Upper lobe of left lung (tissue), 6 donors: ENCODE measurements at regions not wholly inside any gene's neighbourhood (a gene's known extent, or its start where the extent isn't known, plus 50 kb on each side); places are given as distances from the start of the nearest gene placed in this dataset.

ENCODE experiments used
- ATAC-seq, 2 donors: fragments of 200-7000 bp; cut with Tn5 transposase; one replicate each; pipeline ENCODE4 v1.9.1; 2022; ENCODE audit warnings: mild to moderate bottlenecking in 2 of 2, moderate library complexity in 2 of 2; ENCODE audit not compliant: low FRiP score in 2 of 2
- DNase-seq, 2 donors: peaks; one replicate each; pipeline ENCODE4 v3.0.0-alpha.2; 2019 to 2020
- H3K27ac ChIP-seq, 4 donors: fragments of 200-600 bp; sonication (generic); one replicate each; pipeline ENCODE4 v1.5.1; 2016 to 2019
- H3K27me3 ChIP-seq, 4 donors: fragments of 200-600 bp; sonication (generic); one replicate each; pipeline ENCODE4 v1.5.1; 2017 to 2019
- H3K36me3 ChIP-seq, 4 donors: fragments of 200-600 bp; sonication (generic); one replicate each; pipeline ENCODE4 v1.5.1; 2016 to 2019
- H3K4me1 ChIP-seq, 4 donors: fragments of 200-600 bp; sonication (generic); one replicate each; pipeline ENCODE4 v1.5.1; 2018 to 2019
- H3K4me3 ChIP-seq, 4 donors: fragments of 200-600 bp; sonication (generic); one replicate each; pipeline ENCODE4 v1.5.1; 2017 to 2019; ENCODE audit warnings: mild to moderate bottlenecking in 2 of 4, moderate library complexity in 1 of 4
- H3K9me3 ChIP-seq, 4 donors: fragments of 200-600 bp; sonication (generic); one replicate each; pipeline ENCODE4 v1.5.1; 2018 to 2019
- CTCF ChIP-seq, 6 experiments: fragments of 450-650 bp in 4 of 6; fragments of 200-600 bp in 2 of 6; sonication (generic) in 2 of 6; IDR thresholded peaks; one replicate each; pipeline ENCODE4 v1.5.1; 2016 to 2019; ENCODE audit warnings: antibody characterized with exemption in 6 of 6
- EP300 ChIP-seq, 4 donors: sonication (generic); formaldehyde crosslinking; IDR thresholded peaks; one replicate each; pipeline ENCODE4 v1.5.1; 2017; ENCODE audit warnings: antibody characterized with exemption in 4 of 4, control low read depth in 2 of 4
- POLR2A ChIP-seq, 4 donors: fragments of 450-650 bp; IDR thresholded peaks; one replicate each; pipeline ENCODE4 v1.5.1; 2016 to 2017; ENCODE audit warnings: antibody characterized with exemption in 4 of 4, mild to moderate bottlenecking in 2 of 4
- POLR2AphosphoS5 ChIP-seq, 2 donors: sonication (generic); formaldehyde crosslinking; IDR thresholded peaks; one replicate each; pipeline ENCODE4 v1.5.1; 2017; ENCODE audit warnings: antibody characterized with exemption in 2 of 2
- WGBS, 2 donors: methylation state at CpG; one replicate each; pipeline ENCODE4 v1.1.5; 2017 to 2018; 5-methylcytosine and 5-hydroxymethylcytosine counted together
- donor health status: DM: no; HTN: no; CAD: no; lungs with moderate emphysema.
- donor health status: DM: no; HTN: yes; CAD: no; lungs with severe emphysema.

- whole genome bisulfite sequencing, 2 donors, result 78 to 82% methylated on average over 3 of the region's 3 CpGs
- H3K27me3 ChIP-seq, result no peaks in the 10 kb centered on the region
- no peak for DNase-seq
- ATAC-seq, result no peak
- H3K27ac ChIP-seq, result no peak overlapping the region
- H3K9me3 ChIP-seq, result no peaks in the 10 kb centered on the region
- no peaks in the 10 kb centered on the region for H3K36me3 ChIP-seq
- H3K4me1 ChIP-seq, result peaks cover 4 to 22% (median 11%) of the 10 kb centered on the region in 4 donors
- TF ChIP-seq EP300 (IDR thresholded peaks at IDR 0.05) (no peak), CTCF (IDR thresholded peaks at IDR 0.05) (no peak), POLR2A (IDR thresholded peaks at IDR 0.05) (no peak), POLR2AphosphoS5 (IDR thresholded peaks at IDR 0.05) (no peak)
- no peak overlapping the region for H3K4me3 ChIP-seq
Measured at GRCh38 chr1:116852910-116853309, 56.8 kb upstream of the PTGFRN start.

GRCh38 chr1:116853680-116854402 lies 55.9 kb upstream of the PTGFRN start:
- ATAC-seq (peak in 1 of 2 donors; percentile 64), DNase-seq (peak in 1 of 2 donors; percentile 38)
- Histone ChIP-seq H3K4me3 (no peak overlapping the region), H3K9me3 (no peaks in the 10 kb centered on the region), H3K4me1 (peaks cover 4 to 22% (median 11%) of the 10 kb centered on the region in 4 donors), H3K27ac (no peak overlapping the region), H3K36me3 (no peaks in the 10 kb centered on the region), H3K27me3 (no peaks in the 10 kb centered on the region)
- TF ChIP-seq POLR2A (IDR thresholded peaks at IDR 0.05) (no peak), EP300 (IDR thresholded peaks at IDR 0.05) (no peak), CTCF (IDR thresholded peaks at IDR 0.05) (no peak), POLR2AphosphoS5 (IDR thresholded peaks at IDR 0.05) (no peak)
- 24 to 27% methylated on average over 4 of the region's 4 CpGs for WGBS, 2 donors

GRCh38 chr1:116854403-116854690 lies 55.4 kb upstream of the PTGFRN start:
- H3K4me3 ChIP-seq, result no peak overlapping the region
- no peak for DNase-seq
- no peak for ATAC-seq
- no peaks in the 10 kb centered on the region for H3K27me3 ChIP-seq
- H3K27ac ChIP-seq, result no peak overlapping the region
- H3K36me3 ChIP-seq, result no peaks in the 10 kb centered on the region
- WGBS, 2 donors, result 83% methylated on average over 2 of the region's 2 CpGs
- TF ChIP-seq POLR2A (IDR thresholded peaks at IDR 0.05), result no peak
- no peak for TF ChIP-seq EP300 (IDR thresholded peaks at IDR 0.05)
- TF ChIP-seq CTCF (IDR thresholded peaks at IDR 0.05), result no peak
- TF ChIP-seq POLR2AphosphoS5 (IDR thresholded peaks at IDR 0.05), result no peak
- no peaks in the 10 kb centered on the region for H3K9me3 ChIP-seq
- H3K4me1 ChIP-seq, result peaks cover 4 to 22% (median 11%) of the 10 kb centered on the region in 4 donors

- no peak for ATAC-seq
- DNase-seq, result no peak
- no peak for TF ChIP-seq POLR2AphosphoS5 (IDR thresholded peaks at IDR 0.05)
- TF ChIP-seq EP300 (IDR thresholded peaks at IDR 0.05), result no peak
- TF ChIP-seq CTCF (IDR thresholded peaks at IDR 0.05), result no peak
- TF ChIP-seq POLR2A (IDR thresholded peaks at IDR 0.05), result no peak
- Histone ChIP-seq H3K4me1 (peaks cover 4 to 22% (median 11%) of the 10 kb centered on the region in 4 donors), H3K4me3 (no peak overlapping the region), H3K27ac (no peak overlapping the region), H3K9me3 (no peaks in the 10 kb centered on the region), H3K27me3 (no peaks in the 10 kb centered on the region), H3K36me3 (no peaks in the 10 kb centered on the region)
- 69 to 72% methylated on average over 3 of the region's 3 CpGs for WGBS, 2 donors
Measured at GRCh38 chr1:116854716-116855115, 55.0 kb upstream of the PTGFRN start.

- Histone ChIP-seq H3K9me3 (no peaks in the 10 kb centered on the region), H3K4me1 (peaks cover 4 to 22% (median 11%) of the 10 kb centered on the region in 4 donors), H3K4me3 (no peak overlapping the region), H3K27me3 (no peaks in the 10 kb centered on the region), H3K27ac (no peak overlapping the region), H3K36me3 (no peaks in the 10 kb centered on the region)
- TF ChIP-seq POLR2A (IDR thresholded peaks at IDR 0.05) (no peak), CTCF (IDR thresholded peaks at IDR 0.05) (no peak), EP300 (IDR thresholded peaks at IDR 0.05) (no peak), POLR2AphosphoS5 (IDR thresholded peaks at IDR 0.05) (no peak)
- ATAC-seq (peak in 1 of 2 donors; percentile 84), DNase-seq (no peak)
- WGBS, 2 donors, result 0 to 29% methylated on average over 2 to 5 of the region's 5 CpGs
Measured at GRCh38 chr1:116855191-116855619, 54.5 kb upstream of the PTGFRN start.
